OCI-LY1 (cell line): ENCODE measurements at regions not wholly inside any gene's neighbourhood (a gene's known extent, or its start where the extent isn't known, plus 50 kb on each side); places are given as distances from the start of the nearest gene placed in this dataset.

Experiments
- H2AFZ ChIP-seq: fragments of 200-600 bp; sonication (generic), shearing (Covaris generic); 2 replicates; pipeline ENCODE4 v1.6.0; 2014; ENCODE audit warnings: antibody characterized with exemption, mild to moderate bottlenecking, low read length
- H3F3A ChIP-seq: fragments of 200-600 bp; sonication (generic), shearing (Covaris generic); 2 replicates; pipeline ENCODE4 v1.6.0; 2014; ENCODE audit warnings: mild to moderate bottlenecking, antibody characterized with exemption, low read length, moderate library complexity; ENCODE audit not compliant: insufficient read depth
- H3K27ac ChIP-seq: fragments of 200-600 bp; sonication (generic); 2 replicates; pipeline ENCODE4 v1.5.1; 2014; ENCODE audit warnings: low read length, mixed run types, mild to moderate bottlenecking, low read depth; ENCODE audit not compliant: poor library complexity, severe bottlenecking
- H3K27me3 ChIP-seq: fragments of 200-600 bp; sonication (generic); 2 replicates; pipeline ENCODE4 v1.6.0; 2014; ENCODE audit warnings: antibody characterized with exemption, mild to moderate bottlenecking, low read length, moderate library complexity; ENCODE audit not compliant: insufficient read depth
- H3K36me3 ChIP-seq: fragments of 200-600 bp; sonication (generic); 2 replicates; pipeline ENCODE4 v1.6.1; 2014; ENCODE audit warnings: mild to moderate bottlenecking, antibody characterized with exemption, low read length, moderate library complexity, mixed read lengths; ENCODE audit not compliant: insufficient read depth
- H3K4me1 ChIP-seq: fragments of 200-600 bp; sonication (generic); 2 replicates; pipeline ENCODE4 v1.5.1; 2014; ENCODE audit warnings: mild to moderate bottlenecking, low read length, moderate library complexity; ENCODE audit not compliant: insufficient read depth, severe bottlenecking
- H3K4me2 ChIP-seq: fragments of 200-600 bp; sonication (generic), shearing (Covaris generic); 2 replicates; pipeline ENCODE4 v1.6.1; 2014; ENCODE audit warnings: low read length
- H3K4me3 ChIP-seq: fragments of 200-600 bp; sonication (generic); 2 replicates; pipeline ENCODE4 v1.5.1; 2014; ENCODE audit warnings: low read length, low read depth, mild to moderate bottlenecking, mixed read lengths; ENCODE audit not compliant: poor library complexity, severe bottlenecking
- H3K79me2 ChIP-seq: fragments of 200-600 bp; shearing (Covaris generic); 2 replicates; pipeline ENCODE4 v1.6.1; 2016; ENCODE audit warnings: mixed run types, low read length, mixed read lengths; ENCODE audit not compliant: insufficient read depth
- H3K9ac ChIP-seq: fragments of 200-600 bp; sonication (generic), shearing (Covaris generic); 2 replicates; pipeline ENCODE4 v1.6.1; 2014; ENCODE audit warnings: mild to moderate bottlenecking, low read length, mixed read lengths
- H3K9me2 ChIP-seq: fragments of 200-600 bp; sonication (generic), shearing (Covaris generic); 2 replicates; pipeline ENCODE4 v1.6.1; 2014; ENCODE audit warnings: low read depth, mild to moderate bottlenecking, low read length, mixed read lengths
- H3K9me3 ChIP-seq: fragments of 200-600 bp; shearing (Covaris generic); 2 replicates; pipeline ENCODE4 v1.6.1; 2014; ENCODE audit warnings: low read length, mixed read lengths
- H4K20me1 ChIP-seq: fragments of 200-600 bp; sonication (generic), shearing (Covaris generic); 2 replicates; pipeline ENCODE4 v1.6.0; 2016; ENCODE audit warnings: mild to moderate bottlenecking, low read length; ENCODE audit not compliant: insufficient read depth
- CTCF ChIP-seq: fragments of 200-600 bp; sonication (generic), shearing (Covaris generic); IDR thresholded peaks from 2 replicates; pipeline ENCODE4 v1.5.1; 2017; ENCODE audit warnings: mild to moderate bottlenecking, antibody characterized with exemption, low read length, moderate library complexity, mixed read lengths
- EZH2 ChIP-seq: fragments of 200-600 bp; sonication (generic), shearing (Covaris generic); IDR thresholded peaks from 2 replicates; pipeline ENCODE4 v1.8.0; 2017; ENCODE audit warnings: borderline replicate concordance, mixed run types, mild to moderate bottlenecking, antibody characterized with exemption, low read length, moderate library complexity, mixed read lengths

- no peaks in the 10 kb centered on the region for H3K79me2 ChIP-seq
- no peaks in the 10 kb centered on the region for H3K36me3 ChIP-seq
- H3K9me2 ChIP-seq: no peaks in the 10 kb centered on the region
- TF ChIP-seq EZH2 (no peak), CTCF (no peak)
- H3F3A ChIP-seq: no peaks in the 10 kb centered on the region
- no peaks in the 10 kb centered on the region for H3K4me1 ChIP-seq
- H3K27me3 ChIP-seq: no peaks in the 10 kb centered on the region
- H3K9me3 ChIP-seq: no peaks in the 10 kb centered on the region
- no peak overlapping the region for H3K27ac ChIP-seq
- no peaks in the 10 kb centered on the region for H4K20me1 ChIP-seq
- no peak overlapping the region for H3K4me2 ChIP-seq
- H3K9ac ChIP-seq: no peak overlapping the region
- H3K4me3 ChIP-seq: no peak overlapping the region
- no peak overlapping the region for H2AFZ ChIP-seq
Measured at GRCh38 chr10:45061982-45062381, 61.3 kb downstream of the ZNF22 start.

- TF ChIP-seq EZH2: no peak
- TF ChIP-seq CTCF: no peak
- Histone ChIP-seq H3K79me2 (no peaks in the 10 kb centered on the region), H3K36me3 (no peaks in the 10 kb centered on the region), H4K20me1 (no peaks in the 10 kb centered on the region), H2AFZ (no peak overlapping the region), H3K9ac (no peak overlapping the region), H3K4me1 (no peaks in the 10 kb centered on the region), H3K9me3 (no peaks in the 10 kb centered on the region), H3K4me2 (no peak overlapping the region), H3K27me3 (no peaks in the 10 kb centered on the region), H3K27ac (no peak overlapping the region), H3F3A (no peaks in the 10 kb centered on the region), H3K9me2 (no peaks in the 10 kb centered on the region), H3K4me3 (no peak overlapping the region)
Measured at GRCh38 chr10:45063591-45064231, 63.0 kb downstream of the ZNF22 start.

- H2AFZ ChIP-seq: no peak overlapping the region
Measured at GRCh38 chr10:45064998-45065397, 64.3 kb downstream of the ZNF22 start.

More at GRCh38 chr10:45064998-45065397, 64.3 kb downstream of the ZNF22 start:
- no peaks in the 10 kb centered on the region for H3K9me3 ChIP-seq
- no peaks in the 10 kb centered on the region for H3K9me2 ChIP-seq
- no peaks in the 10 kb centered on the region for H3K79me2 ChIP-seq
- H3K9ac ChIP-seq: no peak overlapping the region
- TF ChIP-seq EZH2 (no peak), CTCF (no peak)
- H3K27me3 ChIP-seq: no peaks in the 10 kb centered on the region
- no peaks in the 10 kb centered on the region for H3K36me3 ChIP-seq
- no peaks in the 10 kb centered on the region for H3F3A ChIP-seq
- H3K4me1 ChIP-seq: no peaks in the 10 kb centered on the region
- H3K4me3 ChIP-seq: no peak overlapping the region
- H4K20me1 ChIP-seq: no peaks in the 10 kb centered on the region
- H3K4me2 ChIP-seq: no peak overlapping the region
- no peak overlapping the region for H3K27ac ChIP-seq
